ENCODE measurements at regions not wholly inside any gene's neighbourhood (a gene's known extent, or its start where the extent isn't known, plus 50 kb on each side); places are given as distances from the start of the nearest gene placed in this dataset.

DNA sequence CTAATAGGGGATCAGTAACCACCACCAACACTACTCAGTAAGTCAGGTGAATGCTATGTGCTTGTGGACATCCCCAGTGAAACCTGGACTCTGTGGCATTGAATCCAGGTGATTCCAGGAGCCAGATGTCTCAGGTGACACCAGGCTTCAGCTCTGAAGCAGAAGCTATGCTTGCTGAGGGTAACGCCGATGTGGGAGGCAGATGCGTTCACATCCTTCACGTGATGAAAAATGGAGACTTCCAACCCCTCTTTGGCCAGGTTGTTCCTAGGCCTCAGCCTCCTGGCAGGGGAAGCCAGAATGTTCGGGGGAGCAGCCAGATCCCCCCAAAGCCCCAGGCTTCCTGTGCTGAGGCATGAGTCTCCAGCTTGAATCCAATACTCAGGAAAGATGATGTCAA, 209.8 kb upstream of the PDE10A start:
- no peak for TF ChIP-seq WIZ (CRISPR knock-in tag; IDR thresholded peaks at IDR 0.05)
- no peak for TF ChIP-seq MXI1 (IDR thresholded peaks at IDR 0.05; ENCODE audit: borderline replicate concordance, low read depth, low read length)
